DMS79 (cell line): ENCODE measurements at regions not wholly inside any gene's neighbourhood (a gene's known extent, or its start where the extent isn't known, plus 50 kb on each side); places are given as distances from the start of the nearest gene placed in this dataset.
"Not testable (repeated sequence)": the region's sequence is repeated elsewhere in the genome, so short reads cannot be mapped to it uniquely, and the experiment has no call there.

Experiments
- DNase-seq: peaks from one replicate; lab custom pipeline; 2025; lab: John Stamatoyannopoulos, UW

- DNase-seq = no peak
These were observed 123.8 kb upstream of the LIFR start for GRCh38 chr5:38680094-38680825.

DNA sequence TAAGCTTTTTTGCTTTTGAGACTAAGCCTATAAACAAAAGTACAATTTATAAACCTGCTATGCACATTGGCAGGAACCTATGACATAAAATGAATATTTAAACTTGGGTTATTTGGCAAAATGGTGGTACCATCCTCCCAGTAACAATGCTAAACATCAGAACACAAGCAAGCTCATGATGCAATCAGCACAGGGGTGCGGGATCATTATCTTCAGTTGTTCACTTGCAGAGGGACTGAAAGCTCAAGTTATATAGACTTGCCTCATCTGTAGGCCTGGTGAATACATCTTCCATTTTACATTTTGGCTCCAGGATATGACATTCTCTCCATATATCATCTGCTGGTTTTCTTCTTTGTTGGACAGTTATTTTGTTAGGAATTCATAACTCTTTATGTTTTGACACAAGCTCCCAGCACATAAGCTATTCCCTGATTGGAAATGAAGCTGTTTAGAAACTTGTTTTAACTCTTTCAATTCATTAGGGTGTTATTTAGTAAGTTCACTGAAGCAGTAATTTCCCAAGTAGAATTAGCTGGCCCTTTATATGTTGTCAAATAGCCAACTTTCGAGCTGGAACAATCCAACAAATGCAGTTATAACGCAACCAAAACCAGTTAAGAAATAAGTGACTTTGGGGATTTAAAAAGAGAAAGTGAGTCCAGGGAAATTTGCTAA is 124.7 kb upstream of the LIFR start:
- DNase-seq = no peak

DNA sequence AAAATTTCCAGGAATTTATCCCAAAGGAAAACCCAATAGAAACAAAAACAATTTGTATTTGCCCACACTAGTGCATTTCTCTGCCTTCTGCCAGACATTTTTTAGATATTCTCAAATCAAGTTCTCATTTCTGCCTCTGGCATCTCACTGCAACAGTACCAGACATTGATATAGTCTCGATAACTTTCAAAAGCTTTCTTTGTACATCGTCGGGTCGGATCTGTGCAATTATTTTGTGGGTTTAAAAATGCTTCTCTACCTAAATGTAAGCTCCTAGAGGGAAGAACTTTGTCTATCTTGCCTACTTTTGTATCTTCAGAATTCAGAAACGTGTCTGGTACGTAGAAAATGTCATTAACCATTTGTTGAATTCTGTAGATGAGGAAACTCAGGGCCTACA is 125.5 kb upstream of the LIFR start:
- no peak for DNase-seq

GRCh38 chr5:38686658-38687057 is 130.2 kb upstream of the LIFR start:
- no peak for DNase-seq

DNA sequence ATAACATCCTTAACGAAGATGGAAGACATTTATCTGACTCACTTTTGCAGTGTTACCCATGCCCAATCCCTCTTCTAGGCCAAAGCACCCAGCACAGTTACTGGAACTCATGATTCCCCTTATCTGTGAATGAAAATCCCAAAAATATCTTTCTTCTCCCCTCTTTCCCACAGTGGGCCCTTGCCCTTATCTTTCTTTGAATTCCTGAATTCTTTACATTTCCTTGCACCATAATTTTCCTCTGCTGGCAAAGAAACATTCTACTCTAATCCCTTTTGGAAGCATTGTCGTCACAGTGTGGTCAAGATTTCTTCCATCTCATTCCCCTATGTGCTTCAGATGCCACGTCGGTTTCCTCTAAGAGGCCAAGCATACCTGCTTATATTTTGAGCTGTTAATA is 135.9 kb upstream of the LIFR start:
- DNase-seq = no peak

DNA sequence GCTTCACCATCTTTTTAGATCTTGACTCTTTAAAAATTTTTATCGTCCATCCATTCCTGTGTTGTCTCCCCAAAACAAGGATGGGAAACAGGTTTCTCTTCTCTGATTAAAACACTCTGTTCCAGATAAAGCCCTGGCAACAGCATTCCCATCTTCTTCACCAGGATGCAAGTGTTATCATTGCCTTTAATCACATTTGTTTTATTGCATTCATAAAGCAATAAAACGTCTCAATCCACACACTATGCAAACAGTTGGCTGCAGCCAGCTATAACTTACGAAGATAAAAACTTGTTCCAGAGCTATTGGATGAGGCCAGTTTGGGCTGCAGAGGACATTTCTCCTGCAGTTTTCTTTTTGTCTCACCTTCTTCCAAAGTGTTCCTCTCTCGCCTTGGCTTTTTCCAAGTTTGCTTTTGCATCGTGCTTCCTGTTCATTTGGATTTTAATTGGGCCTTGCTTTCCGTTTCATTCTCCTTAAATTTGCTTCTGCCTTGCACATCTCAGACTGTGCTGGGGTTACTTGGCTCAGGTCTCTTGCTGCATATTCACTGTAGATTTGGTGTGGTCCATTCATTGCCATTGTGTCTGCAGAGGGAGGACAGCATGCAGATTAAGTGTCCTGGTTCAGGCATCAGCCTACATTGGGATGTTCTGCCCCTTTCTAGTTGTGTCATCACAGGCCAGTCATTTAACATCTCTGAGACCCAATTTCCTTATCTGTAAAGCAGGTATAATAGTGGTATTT is 136.5 kb upstream of the LIFR start:
- DNase-seq = no peak

DNA sequence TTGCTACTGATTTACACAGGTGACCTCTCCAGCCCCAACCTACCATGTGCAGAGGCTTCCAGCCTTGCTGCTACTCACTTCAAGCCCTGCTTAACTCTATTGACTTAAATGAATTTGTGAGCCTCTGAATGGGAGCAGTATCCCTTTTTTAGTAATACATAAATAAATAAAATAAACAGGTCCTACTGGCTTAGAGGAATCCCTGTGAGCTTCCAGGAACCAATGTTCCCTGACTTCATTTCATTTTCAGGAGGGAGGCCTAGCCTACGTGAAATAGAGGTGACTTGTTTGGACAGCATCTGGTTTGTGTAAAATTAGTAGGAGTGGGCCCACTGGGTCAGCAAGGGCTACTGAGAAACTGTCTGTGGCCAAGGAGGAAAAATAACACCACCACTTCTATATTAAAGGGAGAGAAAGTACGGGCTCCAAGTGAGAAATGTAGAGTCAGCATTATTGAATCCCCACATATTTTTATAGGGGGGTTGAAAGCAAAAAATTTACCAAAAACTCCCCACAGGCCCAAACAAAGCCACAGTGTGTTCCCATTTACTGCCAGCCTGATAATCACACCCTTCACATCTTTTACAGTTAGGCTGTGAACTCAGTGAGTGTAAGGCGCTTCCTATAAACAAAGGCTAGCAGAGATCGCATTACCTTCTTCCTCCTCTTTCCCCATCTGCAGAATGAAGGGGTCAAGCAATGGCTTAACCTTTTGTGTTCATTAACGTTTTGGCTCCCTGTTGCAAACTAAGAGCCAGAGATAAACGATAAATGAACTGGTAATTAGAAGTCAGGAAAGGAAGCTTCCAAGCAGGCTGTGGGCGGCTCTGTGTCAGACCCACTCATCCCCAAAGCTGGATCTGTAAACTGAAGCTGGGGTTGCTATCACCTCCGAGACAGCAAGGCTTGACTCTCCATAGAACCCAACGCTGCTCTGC is 138.8 kb upstream of the LIFR start:
- no peak for DNase-seq

GRCh38 chr5:38697013-38697412 is 140.6 kb upstream of the LIFR start:
- no peak for DNase-seq

DNA sequence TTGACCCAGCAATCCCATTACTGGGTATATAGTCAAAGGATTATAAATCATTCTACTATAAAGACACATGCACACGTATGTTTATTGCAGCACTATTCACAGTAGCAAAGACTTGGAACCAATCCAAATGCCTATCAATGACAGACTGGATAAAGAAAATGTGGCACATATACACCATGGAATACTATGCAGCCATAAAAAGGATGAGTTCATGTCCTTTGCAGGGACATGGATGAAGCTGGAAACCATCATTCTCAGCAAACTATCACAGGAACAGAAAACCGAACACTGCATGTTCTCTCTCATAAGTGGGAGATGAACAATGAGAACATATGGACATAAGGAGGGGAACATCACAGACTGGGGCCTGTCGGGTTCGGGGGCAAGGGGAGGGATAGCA is 140.3 kb upstream of the OSMR start:
- not testable (repeated sequence) for DNase-seq

- DNase-seq = no peak
These were observed 139.4 kb upstream of the OSMR start for GRCh38 chr5:38706376-38706775.

DNA sequence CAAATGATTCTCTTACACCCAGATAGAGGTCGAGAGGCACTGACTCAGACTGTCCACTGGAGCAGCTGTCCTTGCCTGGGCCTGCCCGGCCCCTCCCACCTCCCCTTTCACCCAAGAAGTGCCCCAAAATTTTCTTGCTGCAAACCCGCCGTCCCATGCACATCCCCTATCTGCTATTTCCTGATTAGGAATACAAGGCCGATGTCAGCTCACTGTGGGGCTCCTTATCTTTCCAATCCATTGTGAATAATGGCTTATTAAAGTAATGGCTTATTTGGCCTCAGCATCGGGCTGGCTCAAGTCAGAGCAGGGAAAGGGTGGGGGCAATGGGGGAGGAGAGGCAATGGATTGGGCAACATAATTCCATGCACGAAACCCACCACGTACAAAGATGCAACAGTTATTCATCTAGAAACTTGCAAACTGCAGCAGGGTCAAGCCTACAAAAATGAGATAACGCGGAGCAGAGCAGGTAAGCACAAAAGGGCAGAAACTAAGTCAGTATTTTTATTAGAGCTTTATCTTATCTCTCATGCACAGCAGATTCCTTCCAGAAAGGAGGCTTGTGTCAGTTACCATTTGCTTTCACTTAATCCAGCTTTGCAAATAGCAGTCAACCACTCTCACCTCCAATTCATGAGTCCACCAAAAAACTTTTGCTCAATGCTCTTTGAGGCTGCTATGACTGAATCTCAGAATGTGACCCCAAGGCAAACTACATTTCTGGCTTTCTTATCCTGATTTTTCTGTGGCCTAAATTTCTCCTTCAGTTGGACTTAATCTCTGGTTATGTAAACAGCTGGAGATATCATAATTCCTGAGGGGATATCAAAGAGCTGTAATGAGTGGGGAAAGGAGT is 138.2 kb upstream of the OSMR start:
- DNase-seq = no peak

DNA sequence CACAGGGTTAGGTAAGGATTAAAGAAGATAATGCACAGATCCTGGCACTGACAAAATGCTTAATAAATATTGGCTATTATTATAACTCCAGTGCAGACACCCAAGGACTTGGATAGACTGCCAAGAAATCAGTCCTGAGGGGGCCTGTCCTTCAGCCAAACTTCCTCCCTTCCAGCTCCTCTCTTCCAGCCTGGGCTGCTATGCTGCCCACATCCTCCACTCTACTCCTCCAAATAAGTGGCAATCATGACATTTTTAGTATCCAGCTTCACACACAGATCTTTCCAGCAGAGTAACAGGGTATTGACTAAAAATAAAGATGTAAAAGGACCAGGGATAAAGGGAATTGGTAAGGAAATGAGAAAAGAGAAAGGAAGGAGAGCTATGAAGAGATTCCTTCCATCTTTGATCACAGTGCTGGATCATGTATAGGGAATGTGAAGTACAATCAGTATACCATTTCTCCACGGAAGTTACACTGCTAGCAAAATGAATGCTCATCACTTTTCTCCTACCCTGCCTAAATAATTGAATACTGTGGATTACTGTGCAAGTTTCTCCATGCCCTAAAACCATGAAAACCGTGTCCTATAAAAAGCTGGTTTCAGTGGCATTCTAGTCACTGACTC is 136.0 kb upstream of the OSMR start:
- DNase-seq = no peak

DNA sequence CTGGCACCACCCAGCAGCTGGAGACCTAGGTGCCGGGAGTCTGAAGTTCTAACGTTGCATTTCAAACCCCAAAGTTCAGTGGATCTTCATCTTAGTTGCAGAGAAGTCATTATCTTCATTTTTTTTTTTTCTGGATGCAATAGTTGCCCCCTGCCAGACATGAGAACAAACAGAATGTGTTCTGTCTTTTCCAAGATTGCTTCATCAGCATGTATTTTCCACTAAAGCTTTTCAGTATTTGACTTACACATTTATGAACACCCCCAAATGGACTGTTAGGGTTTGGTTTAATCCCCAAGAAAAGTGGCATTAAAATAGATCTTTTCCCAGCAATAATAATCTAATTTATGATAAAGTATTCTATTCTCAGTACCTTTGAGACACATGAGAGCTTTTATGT is 135.2 kb upstream of the OSMR start:
- DNase-seq = no peak

- DNase-seq = no peak
These were observed 133.4 kb upstream of the OSMR start for GRCh38 chr5:38712391-38712790.

GRCh38 chr5:38714240-38714639 is 131.6 kb upstream of the OSMR start:
- no peak for DNase-seq

- DNase-seq = no peak
These were observed 131.0 kb upstream of the OSMR start for GRCh38 chr5:38714703-38715355.

GRCh38 chr5:38715696-38716095 is 130.1 kb upstream of the OSMR start:
- DNase-seq = no peak

DNA sequence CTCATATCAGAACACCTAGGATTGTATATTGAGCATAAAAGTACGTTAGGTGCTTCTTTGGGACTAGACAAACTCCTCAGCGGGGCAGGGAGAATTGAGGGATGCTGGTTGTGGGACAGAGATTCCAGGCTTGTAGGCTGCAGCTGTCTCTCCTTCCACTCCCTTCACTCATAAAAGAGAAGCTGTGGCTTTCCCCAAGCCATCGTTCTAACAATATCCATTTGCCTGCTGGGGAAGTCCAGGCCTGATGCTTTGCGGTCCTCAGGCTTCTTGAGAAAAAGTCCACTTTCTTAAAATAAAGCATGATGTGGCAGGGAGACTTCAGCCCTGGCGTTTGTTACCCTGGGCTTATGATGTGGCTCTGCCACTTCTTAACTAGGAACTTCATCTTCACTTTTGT is 129.3 kb upstream of the OSMR start:
- DNase-seq = no peak

- no peak for DNase-seq
These were observed 126.9 kb upstream of the OSMR start for GRCh38 chr5:38718771-38719391.

DNA sequence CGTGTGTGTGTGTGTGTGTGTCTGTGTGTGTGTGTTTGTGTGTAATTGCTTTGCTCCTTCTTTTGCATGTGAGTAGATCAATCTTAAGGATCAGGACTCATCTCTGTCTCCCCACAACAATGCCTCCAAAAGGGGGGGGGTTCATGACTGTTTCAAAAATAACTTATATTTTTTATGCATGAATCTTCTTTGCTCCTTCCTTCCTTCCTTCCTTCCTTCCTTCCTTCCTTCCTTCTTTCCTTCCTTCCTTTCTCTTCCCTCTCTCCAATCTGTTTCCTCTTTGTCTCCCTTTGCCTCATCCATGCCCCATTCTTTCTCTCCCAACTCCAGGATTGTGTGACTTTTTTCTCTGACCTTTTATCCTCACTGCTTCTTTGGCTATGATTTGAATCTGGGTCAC is 126.4 kb upstream of the OSMR start:
- no peak for DNase-seq
